ENCODE measurements at regions not wholly inside any gene's neighbourhood (a gene's known extent, or its start where the extent isn't known, plus 50 kb on each side); places are given as distances from the start of the nearest gene placed in this dataset.

GRCh38 chr1:114338191-114338890, 172.7 kb downstream of the TRIM33 start:
- Histone ChIP-seq H3K36me3 (no peaks in the 10 kb centered on the region), H3K4me3 (no peak overlapping the region), H3K27ac (no peak overlapping the region), H3K9me3 (no peaks in the 10 kb centered on the region), H3K4me1 (replicated peaks) (no peaks in the 10 kb centered on the region), H3K27me3 (replicated peaks; ENCODE audit: insufficient read depth) (no peaks in the 10 kb centered on the region)
- intact Hi-C loops (cut with DNase I) = no loop called here
- TF ChIP-seq CTCF (IDR thresholded peaks at IDR 0.05) (no peak), POLR2AphosphoS5 (IDR thresholded peaks at IDR 0.05) (no peak), POLR2A (IDR thresholded peaks at IDR 0.05) (no peak)
- DNase-seq (ENCODE audit: low spot score) = no peak
- 48% methylated on average over 11 of the region's 11 CpGs for WGBS

- Histone ChIP-seq H3K9me3 (no peaks in the 10 kb centered on the region), H3K4me1 (replicated peaks) (no peaks in the 10 kb centered on the region), H3K27me3 (replicated peaks; ENCODE audit: insufficient read depth) (no peaks in the 10 kb centered on the region), H3K4me3 (no peak overlapping the region), H3K27ac (no peak overlapping the region), H3K36me3 (no peaks in the 10 kb centered on the region)
- intact Hi-C loops (cut with DNase I) = no loop called here
- WGBS = 91% methylated on average over 4 of the region's 4 CpGs
- no peak for DNase-seq (ENCODE audit: low spot score)
- TF ChIP-seq CTCF (IDR thresholded peaks at IDR 0.05) = no peak
- TF ChIP-seq POLR2AphosphoS5 (IDR thresholded peaks at IDR 0.05) = no peak
- no peak for TF ChIP-seq POLR2A (IDR thresholded peaks at IDR 0.05)
Measured at GRCh38 chr1:114337417-114337816, 173.6 kb downstream of the TRIM33 start.

GRCh38 chr1:114336360-114336759, 174.6 kb downstream of the TRIM33 start:
- no peaks in the 10 kb centered on the region for H3K27me3 ChIP-seq (replicated peaks; ENCODE audit: insufficient read depth)
- H3K27ac ChIP-seq = no peak overlapping the region
- no peak for TF ChIP-seq POLR2A (IDR thresholded peaks at IDR 0.05)
- TF ChIP-seq POLR2AphosphoS5 (IDR thresholded peaks at IDR 0.05) = no peak
- no peak for TF ChIP-seq CTCF (IDR thresholded peaks at IDR 0.05)
- H3K9me3 ChIP-seq = no peaks in the 10 kb centered on the region
- whole genome bisulfite sequencing = 59% methylated on average over 2 of the region's 2 CpGs
- H3K4me3 ChIP-seq = no peak overlapping the region
- H3K36me3 ChIP-seq = no peaks in the 10 kb centered on the region
- DNase-seq (ENCODE audit: low spot score) = no peak
- no peaks in the 10 kb centered on the region for H3K4me1 ChIP-seq (replicated peaks)
- intact Hi-C loops (cut with DNase I) = no loop called here

- Histone ChIP-seq H3K36me3 (no peaks in the 10 kb centered on the region), H3K9me3 (no peaks in the 10 kb centered on the region), H3K4me1 (replicated peaks) (no peaks in the 10 kb centered on the region), H3K27ac (no peak overlapping the region), H3K27me3 (replicated peaks; ENCODE audit: insufficient read depth) (no peaks in the 10 kb centered on the region), H3K4me3 (no peak overlapping the region)
- no peak for TF ChIP-seq POLR2AphosphoS5 (IDR thresholded peaks at IDR 0.05)
- no peak for TF ChIP-seq CTCF (IDR thresholded peaks at IDR 0.05)
- no peak for TF ChIP-seq POLR2A (IDR thresholded peaks at IDR 0.05)
- no peak for DNase-seq (ENCODE audit: low spot score)
- intact Hi-C loops (cut with DNase I) = no loop called here
Measured at GRCh38 chr1:114335273-114335672, 175.7 kb downstream of the TRIM33 start.

- intact Hi-C loops (cut with DNase I) = no loop called here
- DNase-seq (ENCODE audit: low spot score) = no peak
Measured at GRCh38 chr1:114334297-114334696, 176.7 kb downstream of the TRIM33 start.

More at GRCh38 chr1:114334297-114334696, 176.7 kb downstream of the TRIM33 start:
- TF ChIP-seq CTCF (IDR thresholded peaks at IDR 0.05) (no peak), POLR2A (IDR thresholded peaks at IDR 0.05) (no peak), POLR2AphosphoS5 (IDR thresholded peaks at IDR 0.05) (no peak)
- no peaks in the 10 kb centered on the region for H3K27me3 ChIP-seq (replicated peaks; ENCODE audit: insufficient read depth)
- no peak overlapping the region for H3K27ac ChIP-seq
- no peak overlapping the region for H3K4me3 ChIP-seq
- H3K36me3 ChIP-seq = no peaks in the 10 kb centered on the region
- no peaks in the 10 kb centered on the region for H3K4me1 ChIP-seq (replicated peaks)
- no peaks in the 10 kb centered on the region for H3K9me3 ChIP-seq

All from prostate gland (tissue), 2 donors.